GM19455 (cell line): ENCODE measurements at regions not wholly inside any gene's neighbourhood (a gene's known extent, or its start where the extent isn't known, plus 50 kb on each side); places are given as distances from the start of the nearest gene placed in this dataset.
A peak's percentile ranks its signal among the peaks of the same experiment; 100 is the strongest.
"Not testable (repeated sequence)": the region's sequence is repeated elsewhere in the genome, so short reads cannot be mapped to it uniquely, and the experiment has no call there.

Experiments
- ATAC-seq: cut with Tn5 transposase; IDR thresholded peaks from one replicate; pipeline ENCODE4 v1.9.1; 2021; ENCODE audit not compliant: unreplicated experiment

GRCh38 chr10:114872519-114873087 lies 51.0 kb downstream of the FHIP2A start:
- no peak for ATAC-seq

GRCh38 chr10:114874827-114875411 lies 53.3 kb downstream of the FHIP2A start:
- ATAC-seq = no peak

- ATAC-seq = not testable (repeated sequence)
Observed at GRCh38 chr10:114875590-114876081, 54.1 kb downstream of the FHIP2A start.

GRCh38 chr10:114876169-114876568 lies 54.6 kb downstream of the FHIP2A start:
- no peak for ATAC-seq

- ATAC-seq = peak; percentile 74
Observed at GRCh38 chr10:114876602-114877300, 55.2 kb downstream of the FHIP2A start.

GRCh38 chr10:114877301-114877644 lies 55.7 kb downstream of the FHIP2A start:
- no peak for ATAC-seq

GRCh38 chr10:114879093-114879492 lies 57.5 kb downstream of the FHIP2A start:
- ATAC-seq = no peak

GRCh38 chr10:114879541-114880158 lies 58.1 kb downstream of the FHIP2A start:
- peak; percentile 59 for ATAC-seq

- no peak for ATAC-seq
Observed at GRCh38 chr10:114881417-114881816, 56.6 kb upstream of the TRUB1 start.

- no peak for ATAC-seq
Observed at GRCh38 chr10:114881901-114882300, 56.1 kb upstream of the TRUB1 start.

- ATAC-seq = no peak
Observed at GRCh38 chr10:114885443-114885842, 52.6 kb upstream of the TRUB1 start.
